HCT116 (cell line): ENCODE measurements at regions not wholly inside any gene's neighbourhood (a gene's known extent, or its start where the extent isn't known, plus 50 kb on each side); places are given as distances from the start of the nearest gene placed in this dataset.

Experiments
- ATAC-seq: fragments of 200-7000 bp; cut with Tn5 transposase; 2 replicates; pipeline ENCODE4 v1.9.1; 2020; ENCODE audit warnings: mild to moderate bottlenecking, moderate library complexity
- BruUV-seq: library from RNA; stranded (reverse); fragments of 400-500 nt; replicated peaks from 2 replicates; lab custom pipeline; 2021; lab: Mats Ljungman, UMichigan
- CTCF ChIA-PET: fragments of 300-600 bp; sonication (Branson Sonifier 250); formaldehyde crosslinking; loops from one replicate; lab custom pipeline; 2021; ENCODE audit warnings: antibody characterized with exemption; lab: Charles Lee
- POLR2A ChIA-PET: fragments of 300-600, 350-600 bp; sonication (Branson Sonifier 250); formaldehyde crosslinking; loops from one replicate; lab custom pipeline; 2021; ENCODE audit warnings: antibody characterized with exemption; lab: Charles Lee
- RAD21 ChIA-PET, 2 experiments: fragments of 300-600 bp; sonication (Branson Sonifier 250); formaldehyde crosslinking; loops; one replicate each; lab custom pipeline; 2023; ENCODE audit warnings: low total read pairs in 2 of 2; ENCODE audit not compliant: uncharacterized antibody in 2 of 2, unreplicated experiment in 2 of 2, low non-redundant PET in 1 of 2; lab: Charles Lee
- DNase-seq: peaks from one replicate; pipeline ENCODE4 v3.0.0-alpha.2; 2010; ENCODE audit warnings: low read depth, low spot score
- H2AFZ ChIP-seq: fragments of 200-600 bp; shearing (Covaris generic), sonication (generic); 2 replicates; pipeline ENCODE4 v1.6.1; 2017; ENCODE audit warnings: low read depth, mixed run types, mixed read lengths, antibody characterized with exemption, low read length; ENCODE audit not compliant: poor library complexity, severe bottlenecking
- H3K27ac ChIP-seq: 2 replicates; pipeline ENCODE4 v1.5.1; 2012; ENCODE audit warnings: low read depth, low read length
- H3K27me3 ChIP-seq: fragments of 200-600 bp; sonication (generic); 2 replicates; pipeline ENCODE4 v1.6.1; 2016; ENCODE audit warnings: mixed run types, low read length, mixed read lengths; ENCODE audit not compliant: insufficient read depth
- H3K36me3 ChIP-seq, 2 experiments: fragments of 200-500 bp in 1 of 2; fragments of 200-600 bp in 1 of 2; sonication (Bioruptor generic) in 1 of 2; sonication (generic) in 1 of 2; 2 replicates each; pipeline versions ENCODE4 v1.5.1 to v1.6.1; 2014 to 2016; ENCODE audit warnings: low read length in 2 of 2, inconsistent platforms in 1 of 2, mixed read lengths in 1 of 2, mixed run types in 1 of 2; ENCODE audit not compliant: insufficient read depth in 2 of 2, control insufficient read depth in 1 of 2
- H3K4me1 ChIP-seq, 2 experiments: fragments of 200-600 bp in 1 of 2; sonication (generic) in 1 of 2; 2 replicates each; pipeline versions ENCODE4 v1.5.1 to v1.6.1; 2012 to 2017; ENCODE audit warnings: low read length in 2 of 2, inconsistent platforms in 1 of 2, mild to moderate bottlenecking in 1 of 2, mixed read lengths in 1 of 2, mixed run types in 1 of 2, moderate library complexity in 1 of 2; ENCODE audit not compliant: insufficient read depth in 2 of 2, control insufficient read depth in 1 of 2
- H3K4me2 ChIP-seq: fragments of 200-600 bp; sonication (generic); 2 replicates; pipeline ENCODE4 v1.6.1; 2017; ENCODE audit warnings: mixed run types, low read length, mixed read lengths
- H3K4me3 ChIP-seq, 2 experiments: fragments of 200-600 bp in 1 of 2; sonication (generic) in 1 of 2; replicated peaks in 1 of 2; 2 replicates each; pipeline ENCODE4 v1.5.1; 2011 to 2016; ENCODE audit warnings: low read length in 2 of 2, control low read depth in 1 of 2, low read depth in 1 of 2, mild to moderate bottlenecking in 1 of 2, mixed read lengths in 1 of 2, mixed run types in 1 of 2
- H3K79me2 ChIP-seq: fragments of 200-600 bp; sonication (generic); 2 replicates; pipeline ENCODE4 v1.6.1; 2017; ENCODE audit warnings: mild to moderate bottlenecking, mixed run types, low read length, moderate library complexity, mixed read lengths; ENCODE audit not compliant: insufficient read depth
- H3K9ac ChIP-seq: fragments of 200-600 bp; sonication (generic); 2 replicates; pipeline ENCODE4 v1.6.1; 2016; ENCODE audit warnings: low read length, mixed read lengths
- H3K9me2 ChIP-seq: fragments of 200-600 bp; sonication (generic), shearing (Covaris generic); 2 replicates; pipeline ENCODE4 v1.6.1; 2017; ENCODE audit warnings: mixed run types, mild to moderate bottlenecking, moderate library complexity; ENCODE audit not compliant: insufficient read depth
- H3K9me3 ChIP-seq, 2 experiments: fragments of 200-500 bp in 1 of 2; fragments of 200-600 bp in 1 of 2; sonication (Bioruptor generic) in 1 of 2; sonication (generic) in 1 of 2; 2 replicates each; pipeline ENCODE4 v1.6.1; 2014 to 2017; ENCODE audit warnings: low read length in 2 of 2, mixed read lengths in 2 of 2, inconsistent platforms in 1 of 2, low read depth in 1 of 2, mild to moderate bottlenecking in 1 of 2, mixed run types in 1 of 2, moderate library complexity in 1 of 2; ENCODE audit not compliant: control insufficient read depth in 1 of 2, insufficient read depth in 1 of 2
- H4K20me1 ChIP-seq: fragments of 200-600 bp; sonication (generic), shearing (Covaris generic); 2 replicates; pipeline ENCODE4 v1.6.1; 2017; ENCODE audit warnings: mixed run types, mild to moderate bottlenecking, moderate library complexity; ENCODE audit not compliant: insufficient read depth
- ATF3 ChIP-seq: IDR thresholded peaks from 2 replicates; pipeline ENCODE4 v1.6.1; 2012
- CEBPB ChIP-seq: IDR thresholded peaks from 2 replicates; pipeline ENCODE4 v1.6.1; 2012; ENCODE audit warnings: low read depth
- CTCF ChIP-seq, 3 experiments: fragments of 200-600 bp in 1 of 3; sonication (generic) in 1 of 3; IDR thresholded peaks in 2 of 3; conservative IDR thresholded peaks in 1 of 3; 2 replicates each; pipeline ENCODE4 v1.5.1; 2012 to 2017; ENCODE audit warnings: low read depth in 2 of 3, low read length in 2 of 3, antibody characterized with exemption in 1 of 3, borderline replicate concordance in 1 of 3, control low read depth in 1 of 3, mild to moderate bottlenecking in 1 of 3, mixed read lengths in 1 of 3, mixed run types in 1 of 3, moderate library complexity in 1 of 3; ENCODE audit not compliant: insufficient read depth in 1 of 3
- EGR1 ChIP-seq: IDR thresholded peaks from 2 replicates; pipeline ENCODE4 v1.6.1; 2012; ENCODE audit warnings: low read depth
- EZH2phosphoT487 ChIP-seq: fragments of 200-600 bp; IDR thresholded peaks from 2 replicates; pipeline ENCODE4 v1.6.1; 2018; ENCODE audit warnings: antibody characterized with exemption, borderline replicate concordance
- FOSL1 ChIP-seq: IDR thresholded peaks from 2 replicates; pipeline ENCODE4 v1.6.1; 2012; ENCODE audit warnings: low read depth
- JUND ChIP-seq: IDR thresholded peaks from 2 replicates; pipeline ENCODE4 v1.6.1; 2012
- MAX ChIP-seq: IDR thresholded peaks from 2 replicates; pipeline ENCODE4 v1.6.1; 2012
- POLR2A ChIP-seq: IDR thresholded peaks from 2 replicates; pipeline ENCODE4 v1.7.0; 2011; ENCODE audit warnings: borderline replicate concordance; ENCODE audit not compliant: insufficient read depth, insufficient read length; ENCODE audit errors: extremely low read depth
- POLR2AphosphoS5 ChIP-seq: IDR thresholded peaks from 2 replicates; pipeline ENCODE4 v1.6.1; 2011; ENCODE audit warnings: mild to moderate bottlenecking, low read depth, low read length, moderate library complexity
- SIN3A ChIP-seq: IDR thresholded peaks from 2 replicates; pipeline ENCODE4 v1.6.1; 2012; ENCODE audit warnings: low read depth
- SP1 ChIP-seq: IDR thresholded peaks from 2 replicates; pipeline ENCODE4 v1.6.1; 2012; ENCODE audit warnings: low read depth
- SRF ChIP-seq: IDR thresholded peaks from 2 replicates; pipeline ENCODE4 v1.6.1; 2012; ENCODE audit warnings: low read depth
- TCF7L2 ChIP-seq: IDR thresholded peaks from 2 replicates; pipeline ENCODE4 v1.7.0; 2011; ENCODE audit warnings: borderline replicate concordance, inconsistent platforms; ENCODE audit not compliant: insufficient read depth, insufficient read length; ENCODE audit errors: extremely low read depth
- YY1 ChIP-seq: IDR thresholded peaks from 2 replicates; pipeline ENCODE4 v1.6.1; 2011; ENCODE audit warnings: low read length, low read depth, moderate library complexity, mild to moderate bottlenecking; ENCODE audit not compliant: insufficient replicate concordance; ENCODE audit errors: extremely low read depth
- ZNF274 ChIP-seq: fragments of 200-500 bp; sonication (Bioruptor generic); IDR thresholded peaks from 2 replicates; pipeline ENCODE4 v1.6.1; 2014; ENCODE audit warnings: mild to moderate bottlenecking, low read depth, low read length, inconsistent platforms
- intact Hi-C: fragments of 100-400 bp; cut with micrococcal nuclease; formaldehyde crosslinking; loops from 2 replicates; pipeline ENCODE4 v1.10.0; 2022

- TF ChIP-seq CTCF (IDR thresholded peaks at IDR 0.05 in 2 of 3, conservative IDR thresholded peaks at IDR 0.05 in 1 of 3; ENCODE audit: borderline replicate concordance in 1 of 3, insufficient read depth in 1 of 3, low read depth in 2 of 3, low read length in 2 of 3) (no peak), POLR2A (no peak), SIN3A (no peak), CEBPB (no peak), YY1 (no peak), TCF7L2 (no peak), EZH2phosphoT487 (no peak), JUND (no peak), FOSL1 (no peak), ZNF274 (no peak), EGR1 (no peak), SRF (no peak), MAX (no peak), SP1 (no peak), ATF3 (no peak), POLR2AphosphoS5 (no peak)
- DNase-seq (no peak), ATAC-seq (no peak)
- H2AFZ ChIP-seq, result no peak overlapping the region
- H3K4me2 ChIP-seq, result no peak overlapping the region
- H3K9me3 ChIP-seq, result no peaks in the 10 kb centered on the region
- no peak overlapping the region for H3K27ac ChIP-seq
- no peaks in the 10 kb centered on the region for H3K36me3 ChIP-seq
- intact Hi-C loops, result no loop called here
- H3K9me2 ChIP-seq, result no peaks in the 10 kb centered on the region
- no peaks in the 10 kb centered on the region for H3K79me2 ChIP-seq
- no peaks in the 10 kb centered on the region for H4K20me1 ChIP-seq
- no TSS peak for BruUV-seq
- RAD21 ChIA-PET, result no interaction called here
- no peaks in the 10 kb centered on the region for H3K4me1 ChIP-seq
- CTCF ChIA-PET, result no interaction called here
- POLR2A ChIA-PET, result no interaction called here
- peaks cover 4% of the 10 kb centered on the region; the same call in 1 of the 2 replicates for H3K27me3 ChIP-seq
- H3K4me3 ChIP-seq, result no peak overlapping the region
- H3K9ac ChIP-seq, result no peak overlapping the region
Observed at GRCh38 chr1:177466286-177466685, 295.5 kb downstream of the BRINP2 start.
